Lower lobe of right lung (tissue), 2 donors: ENCODE measurements at regions not wholly inside any gene's neighbourhood (a gene's known extent, or its start where the extent isn't known, plus 50 kb on each side); places are given as distances from the start of the nearest gene placed in this dataset.

Experiments
- ATAC-seq, 2 donors: fragments of 200-7000 bp; cut with Tn5 transposase; one replicate each; pipeline ENCODE4 v1.9.1; 2020 to 2022; ENCODE audit warnings: mild to moderate bottlenecking in 2 of 2, moderate library complexity in 2 of 2
- DNase-seq: peaks from one replicate; pipeline ENCODE4 v3.0.0-alpha.2; 2020
- H3K27ac ChIP-seq: fragments of 200-600 bp; one replicate; pipeline ENCODE4 v1.8.0; 2022
- H3K27me3 ChIP-seq: fragments of 200-600 bp; one replicate; pipeline ENCODE4 v1.8.0; 2022; ENCODE audit warnings: low read depth
- H3K36me3 ChIP-seq: fragments of 200-600 bp; one replicate; pipeline ENCODE4 v1.8.0; 2022; ENCODE audit warnings: mild to moderate bottlenecking
- H3K4me1 ChIP-seq: fragments of 200-600 bp; one replicate; pipeline ENCODE4 v1.8.0; 2022
- H3K4me3 ChIP-seq: fragments of 200-600 bp; one replicate; pipeline ENCODE4 v1.8.0; 2022; ENCODE audit warnings: mild to moderate bottlenecking
- H3K9me3 ChIP-seq: fragments of 200-600 bp; one replicate; pipeline ENCODE4 v1.8.0; 2022
- intact Hi-C: fragments of 100-400 bp; cut with DNase I; formaldehyde crosslinking; loops from one replicate; pipeline ENCODE4 v1.11.0; 2022
- TF ChIP-seq, protein P1 (sequence below): fragments of 200-600 bp; IDR thresholded peaks from one replicate; pipeline ENCODE4 v1.8.0; 2022; ENCODE audit warnings: antibody characterized with exemption, mild to moderate bottlenecking
- donor health status: DM: no; HTN: yes; CAD: no; lungs with severe emphysema.

DNA sequence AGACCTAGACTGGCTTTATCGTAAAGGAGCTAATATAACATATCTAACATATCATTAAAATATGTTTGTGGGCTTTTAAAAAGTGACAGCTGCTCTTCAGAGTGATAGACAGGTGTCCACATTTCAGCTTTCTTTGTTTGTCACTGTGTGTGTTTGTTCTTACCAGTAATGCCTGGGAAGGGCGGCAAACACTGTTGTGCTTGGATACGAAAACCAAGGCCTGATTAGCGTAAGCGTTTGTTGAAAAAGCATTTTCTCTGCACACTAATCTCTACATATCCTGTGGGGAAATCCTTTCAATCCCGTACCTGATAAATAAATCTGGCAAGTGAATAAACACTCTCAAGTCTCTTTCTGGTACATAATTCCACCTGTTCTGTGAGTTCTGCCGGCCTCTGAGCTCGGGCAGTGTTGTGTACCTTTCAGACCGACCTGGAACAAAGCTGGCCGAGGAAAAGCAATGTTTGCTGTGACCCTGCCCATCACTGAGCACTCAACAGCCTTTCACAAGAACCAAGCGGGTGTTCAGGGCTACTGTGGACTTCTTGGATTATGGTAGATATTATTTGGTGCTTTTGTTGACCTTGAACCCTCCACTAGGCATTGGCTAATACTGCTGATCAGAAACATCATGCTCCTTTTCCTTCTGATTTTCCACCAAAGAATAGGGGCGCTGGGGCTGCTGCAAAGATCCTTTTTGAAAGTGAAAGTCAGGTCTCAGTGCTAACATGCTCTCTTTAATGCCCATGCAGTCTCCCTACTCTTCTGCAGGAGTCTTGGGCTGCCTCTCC is 100.4 kb downstream of the CD83 start:
- Histone ChIP-seq H3K4me1 (peaks cover 4% of the 10 kb centered on the region), H3K27ac (peak overlapping the region; percentile 49), H3K9me3 (no peaks in the 10 kb centered on the region), H3K36me3 (no peaks in the 10 kb centered on the region), H3K4me3 (peak overlapping the region; percentile 14), H3K27me3 (peaks cover 3% of the 10 kb centered on the region)
- TF ChIP-seq, protein P1, sequence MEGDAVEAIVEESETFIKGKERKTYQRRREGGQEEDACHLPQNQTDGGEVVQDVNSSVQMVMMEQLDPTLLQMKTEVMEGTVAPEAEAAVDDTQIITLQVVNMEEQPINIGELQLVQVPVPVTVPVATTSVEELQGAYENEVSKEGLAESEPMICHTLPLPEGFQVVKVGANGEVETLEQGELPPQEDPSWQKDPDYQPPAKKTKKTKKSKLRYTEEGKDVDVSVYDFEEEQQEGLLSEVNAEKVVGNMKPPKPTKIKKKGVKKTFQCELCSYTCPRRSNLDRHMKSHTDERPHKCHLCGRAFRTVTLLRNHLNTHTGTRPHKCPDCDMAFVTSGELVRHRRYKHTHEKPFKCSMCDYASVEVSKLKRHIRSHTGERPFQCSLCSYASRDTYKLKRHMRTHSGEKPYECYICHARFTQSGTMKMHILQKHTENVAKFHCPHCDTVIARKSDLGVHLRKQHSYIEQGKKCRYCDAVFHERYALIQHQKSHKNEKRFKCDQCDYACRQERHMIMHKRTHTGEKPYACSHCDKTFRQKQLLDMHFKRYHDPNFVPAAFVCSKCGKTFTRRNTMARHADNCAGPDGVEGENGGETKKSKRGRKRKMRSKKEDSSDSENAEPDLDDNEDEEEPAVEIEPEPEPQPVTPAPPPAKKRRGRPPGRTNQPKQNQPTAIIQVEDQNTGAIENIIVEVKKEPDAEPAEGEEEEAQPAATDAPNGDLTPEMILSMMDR: no peak
- peak; percentile 49 for DNase-seq
- peak; percentile 70 to 92 for ATAC-seq
- intact Hi-C loops: no loop called here

DNA sequence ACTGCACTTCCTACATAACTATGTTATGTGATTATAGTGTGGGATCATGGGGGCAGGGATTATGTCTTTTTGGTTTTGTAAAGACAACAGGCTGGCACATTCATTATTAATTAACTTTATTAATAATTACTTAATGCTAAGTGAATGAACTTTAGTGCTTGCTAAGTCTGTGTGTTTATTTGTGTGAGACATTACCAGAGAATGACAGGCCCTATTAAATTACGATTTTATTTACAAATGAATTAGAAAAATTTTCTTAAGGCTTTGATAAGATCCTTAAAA is 100.9 kb downstream of the CD83 start:
- Histone ChIP-seq H3K9me3 (no peaks in the 10 kb centered on the region), H3K36me3 (no peaks in the 10 kb centered on the region), H3K27ac (peak overlapping the region; percentile 49), H3K4me1 (peaks cover 4% of the 10 kb centered on the region), H3K4me3 (peak overlapping the region; percentile 14), H3K27me3 (peaks cover 3% of the 10 kb centered on the region)
- ATAC-seq (no peak), DNase-seq (no peak)
- TF ChIP-seq, protein P1: no peak
- intact Hi-C loops: no loop called here

DNA sequence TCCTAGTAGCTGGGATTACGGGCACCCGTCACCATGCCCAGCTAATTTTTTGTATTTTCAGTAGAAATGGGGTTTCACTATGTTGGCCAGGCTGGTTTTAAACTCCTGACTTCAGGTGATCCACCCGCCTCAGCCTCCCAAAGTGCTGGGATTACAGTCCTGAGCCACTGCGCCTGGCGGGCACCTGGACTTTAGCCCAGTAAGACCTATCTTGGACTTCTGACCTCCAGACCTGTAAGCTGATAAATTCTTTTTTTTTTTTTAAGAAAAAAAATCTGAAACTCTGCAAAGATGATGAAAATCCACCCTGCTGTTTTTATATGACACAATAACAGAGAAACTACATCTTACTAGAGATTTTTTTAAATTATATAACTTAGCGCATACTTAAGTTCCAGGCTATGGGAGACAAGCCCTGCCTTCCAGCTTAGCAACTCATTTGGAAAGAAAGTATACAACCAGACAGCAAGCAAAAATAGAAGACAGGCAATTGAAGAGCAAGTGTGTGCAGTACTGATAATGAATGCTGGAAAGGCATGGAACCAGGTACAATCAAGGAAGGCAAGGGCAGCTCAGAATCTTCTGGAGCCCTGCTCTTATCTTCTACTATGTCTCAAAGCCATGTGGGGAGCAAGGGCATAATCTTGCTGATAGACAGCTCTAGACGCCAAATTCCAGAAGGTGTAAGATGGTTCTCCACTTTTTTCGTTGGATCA is 104.2 kb downstream of the CD83 start:
- Histone ChIP-seq H3K4me3 (no peak overlapping the region), H3K27ac (no peak overlapping the region), H3K27me3 (peaks cover 3% of the 10 kb centered on the region), H3K36me3 (no peaks in the 10 kb centered on the region), H3K4me1 (peaks cover 4% of the 10 kb centered on the region), H3K9me3 (peaks cover 4% of the 10 kb centered on the region)
- ATAC-seq: no peak
- intact Hi-C loops: no loop called here
- TF ChIP-seq, protein P1: no peak
- DNase-seq: no peak

DNA sequence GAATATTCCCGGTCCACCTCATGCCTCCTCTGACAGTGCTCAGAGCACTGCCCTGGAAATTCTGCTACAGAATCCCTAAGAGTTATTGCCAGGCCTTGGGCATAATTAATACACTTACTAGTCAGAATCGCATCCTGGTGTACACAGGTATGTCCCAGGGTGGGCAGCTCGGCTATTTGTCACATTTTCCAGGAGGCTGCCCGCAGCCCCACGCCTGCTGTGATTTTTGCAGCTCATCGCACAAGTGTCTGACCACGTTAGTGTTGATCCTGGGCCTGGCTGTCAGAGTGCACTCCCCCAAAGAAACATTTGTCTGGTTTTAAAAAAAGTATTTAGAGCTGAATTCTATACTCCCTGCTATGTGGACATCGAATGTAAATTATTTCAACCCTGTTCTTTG is 105.4 kb downstream of the CD83 start:
- TF ChIP-seq, protein P1: no peak
- ATAC-seq (no peak), DNase-seq (no peak)
- Histone ChIP-seq H3K27me3 (peaks cover 3% of the 10 kb centered on the region), H3K36me3 (no peaks in the 10 kb centered on the region), H3K4me1 (no peaks in the 10 kb centered on the region), H3K27ac (no peak overlapping the region), H3K9me3 (peaks cover 4% of the 10 kb centered on the region), H3K4me3 (no peak overlapping the region)
- intact Hi-C loops: no loop called here

DNA sequence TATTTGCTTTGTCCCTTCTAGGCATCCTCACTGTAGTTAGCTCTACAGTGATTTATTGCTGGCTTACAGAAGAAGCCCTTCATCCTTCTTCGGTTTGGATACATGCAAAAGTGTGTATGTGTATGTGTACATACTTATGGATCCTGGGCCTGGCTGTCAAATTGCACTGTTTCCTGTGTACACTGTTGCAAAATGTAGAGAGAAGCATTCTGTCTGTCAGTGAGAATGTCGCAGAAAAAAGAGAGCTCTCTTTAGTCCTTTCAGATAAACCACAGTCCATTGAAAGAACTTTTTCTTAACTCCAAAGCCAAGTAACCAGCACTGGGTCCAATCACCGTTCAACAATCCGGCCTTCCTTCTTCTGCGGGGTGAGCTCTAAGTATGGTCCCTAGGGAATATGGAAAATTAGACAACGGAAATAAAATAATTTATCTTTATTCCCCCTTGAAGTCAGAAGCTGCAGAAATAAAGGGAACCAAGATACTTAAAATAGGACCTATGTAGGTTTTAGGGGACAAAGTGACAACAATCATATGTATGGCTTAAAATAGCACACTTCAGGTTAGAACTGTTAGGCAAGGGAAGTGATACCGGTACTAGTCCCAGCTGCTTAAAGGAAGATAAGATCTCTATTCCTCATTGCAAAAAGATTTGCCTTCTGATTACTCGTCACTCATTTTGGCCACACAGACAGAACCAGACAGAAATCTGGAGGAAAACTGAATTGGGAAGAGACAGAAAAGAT is 107.0 kb downstream of the CD83 start:
- intact Hi-C loops: no loop called here
- Histone ChIP-seq H3K36me3 (no peaks in the 10 kb centered on the region), H3K4me1 (no peaks in the 10 kb centered on the region), H3K27ac (no peak overlapping the region), H3K27me3 (peaks cover 3% of the 10 kb centered on the region), H3K4me3 (no peak overlapping the region), H3K9me3 (peaks cover 4% of the 10 kb centered on the region)
- ATAC-seq: no peak
- TF ChIP-seq, protein P1: no peak
- no peak for DNase-seq
